ENCODE measurements at regions not wholly inside any gene's neighbourhood (a gene's known extent, or its start where the extent isn't known, plus 50 kb on each side); places are given as distances from the start of the nearest gene placed in this dataset.

GRCh38 chr2:208556983-208557484, 150.4 kb downstream of the PTH2R start:
- no peak overlapping the region for H2AFZ ChIP-seq (ENCODE audit: control insufficient read depth, low read length)
- no peaks in the 10 kb centered on the region for H3K79me2 ChIP-seq (ENCODE audit: control insufficient read depth, insufficient read depth, low read length)
- no peaks in the 10 kb centered on the region for H3K9me1 ChIP-seq (ENCODE audit: control insufficient read depth, extremely low read depth, insufficient read depth, low read length)
- H3K36me3 ChIP-seq (ENCODE audit: control insufficient read depth in 2 of 2, extremely low read depth in 1 of 2, insufficient read depth in 2 of 2, low read length in 2 of 2): no peaks in the 10 kb centered on the region
- no peaks in the 10 kb centered on the region for H3K9me3 ChIP-seq (ENCODE audit: control insufficient read depth, low read depth, low read length)
- dilution Hi-C loops (cut with MboI; ENCODE audit: extremely low pct_ligation_motif_present, low sequenced_read_pairs): no loop called here
- H3K27ac ChIP-seq (ENCODE audit: control insufficient read depth, insufficient read depth, low read length): no peak overlapping the region
- TF ChIP-seq EZH2 (IDR thresholded peaks at IDR 0.05; ENCODE audit: low read length): no peak
- no peak for TF ChIP-seq CTCF (optimal IDR thresholded peaks at IDR 0.05 in 1 of 3, IDR thresholded peaks at IDR 0.05 in 1 of 3, conservative IDR thresholded peaks at IDR 0.05 in 1 of 3; ENCODE audit: extremely low read depth in 1 of 3, insufficient read depth in 2 of 3, low read length in 3 of 3)
- H3K4me2 ChIP-seq (ENCODE audit: control insufficient read depth, extremely low read depth, insufficient read depth, low read depth, low read length): no peak overlapping the region
- no peak overlapping the region for H3K9ac ChIP-seq (ENCODE audit: control insufficient read depth, extremely low read depth, insufficient read depth, low read length)
- FAIRE-seq (no peak), DNase-seq (ENCODE audit: low read depth, low spot score) (no peak)
- no peak overlapping the region for H3K4me3 ChIP-seq (ENCODE audit: control insufficient read depth in 2 of 3, extremely low read depth in 1 of 3, insufficient read depth in 2 of 3, low read depth in 1 of 3, low read length in 3 of 3)
- H3K27me3 ChIP-seq (ENCODE audit: control insufficient read depth, extremely low read depth, insufficient read depth, low read length): no peaks in the 10 kb centered on the region
- no peaks in the 10 kb centered on the region for H3K4me1 ChIP-seq (ENCODE audit: control insufficient read depth, extremely low read depth, insufficient read depth, low read length)
- H4K20me1 ChIP-seq (ENCODE audit: control insufficient read depth, extremely low read depth, insufficient read depth, low read length): no peaks in the 10 kb centered on the region

DNA sequence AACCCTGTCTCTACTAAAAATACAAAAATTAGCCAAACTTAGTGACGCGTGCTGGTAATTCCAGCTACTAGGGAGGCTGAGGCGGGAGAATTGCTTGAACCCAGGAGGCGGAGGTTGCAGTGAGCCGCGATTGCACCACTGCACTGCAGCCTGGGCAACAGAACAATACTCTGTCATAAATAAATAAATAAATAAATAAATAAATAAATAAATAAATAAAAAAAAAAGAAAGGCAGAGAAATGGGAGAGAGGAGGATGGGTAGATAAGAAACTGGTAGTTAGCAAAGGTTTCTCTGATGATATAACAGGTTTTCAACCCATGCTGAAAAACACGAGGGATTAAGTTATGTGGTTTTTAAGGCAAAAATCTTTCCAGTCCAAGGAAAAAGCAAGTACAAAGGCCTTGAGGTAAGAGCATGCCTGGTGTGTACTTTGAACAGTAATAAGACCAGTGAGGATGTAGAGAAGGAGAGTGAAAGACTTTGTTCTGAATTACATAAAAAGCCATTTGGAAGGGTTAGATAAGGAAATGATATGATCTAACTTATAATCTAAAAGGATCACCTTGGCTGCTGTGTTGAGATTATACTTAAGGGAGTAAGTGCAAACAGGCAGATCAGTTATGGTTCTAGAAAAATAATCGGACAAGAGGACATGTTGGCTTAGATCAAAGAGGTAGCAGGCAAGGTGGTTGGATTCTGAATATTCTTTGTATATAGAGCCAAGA, 159.3 kb downstream of the PTH2R start:
- no peak overlapping the region for H3K4me3 ChIP-seq (ENCODE audit: control insufficient read depth in 2 of 3, extremely low read depth in 1 of 3, insufficient read depth in 2 of 3, low read depth in 1 of 3, low read length in 3 of 3)
- TF ChIP-seq CTCF (optimal IDR thresholded peaks at IDR 0.05 in 1 of 3, IDR thresholded peaks at IDR 0.05 in 1 of 3, conservative IDR thresholded peaks at IDR 0.05 in 1 of 3; ENCODE audit: extremely low read depth in 1 of 3, insufficient read depth in 2 of 3, low read length in 3 of 3) (no peak), EZH2 (IDR thresholded peaks at IDR 0.05; ENCODE audit: low read length) (no peak)
- no peaks in the 10 kb centered on the region for H3K27me3 ChIP-seq (ENCODE audit: control insufficient read depth, extremely low read depth, insufficient read depth, low read length)
- H3K4me2 ChIP-seq (ENCODE audit: control insufficient read depth, extremely low read depth, insufficient read depth, low read depth, low read length): no peak overlapping the region
- no peaks in the 10 kb centered on the region for H3K9me1 ChIP-seq (ENCODE audit: control insufficient read depth, extremely low read depth, insufficient read depth, low read length)
- H3K9ac ChIP-seq (ENCODE audit: control insufficient read depth, extremely low read depth, insufficient read depth, low read length): no peak overlapping the region
- no peaks in the 10 kb centered on the region for H3K79me2 ChIP-seq (ENCODE audit: control insufficient read depth, insufficient read depth, low read length)
- no peak overlapping the region for H3K27ac ChIP-seq (ENCODE audit: control insufficient read depth, insufficient read depth, low read length)
- DNase-seq (ENCODE audit: low read depth, low spot score): no peak
- H3K36me3 ChIP-seq (ENCODE audit: control insufficient read depth in 2 of 2, extremely low read depth in 1 of 2, insufficient read depth in 2 of 2, low read length in 2 of 2): no peaks in the 10 kb centered on the region
- no peaks in the 10 kb centered on the region for H3K4me1 ChIP-seq (ENCODE audit: control insufficient read depth, extremely low read depth, insufficient read depth, low read length)
- dilution Hi-C loops (cut with MboI; ENCODE audit: extremely low pct_ligation_motif_present, low sequenced_read_pairs): no loop called here
- FAIRE-seq: no peak
- H2AFZ ChIP-seq (ENCODE audit: control insufficient read depth, low read length): no peak overlapping the region
- no peaks in the 10 kb centered on the region for H3K9me3 ChIP-seq (ENCODE audit: control insufficient read depth, low read depth, low read length)
- H4K20me1 ChIP-seq (ENCODE audit: control insufficient read depth, extremely low read depth, insufficient read depth, low read length): no peaks in the 10 kb centered on the region

Data from keratinocyte (primary cell).